ENCODE measurements at regions not wholly inside any gene's neighbourhood (a gene's known extent, or its start where the extent isn't known, plus 50 kb on each side); places are given as distances from the start of the nearest gene placed in this dataset.

DNA sequence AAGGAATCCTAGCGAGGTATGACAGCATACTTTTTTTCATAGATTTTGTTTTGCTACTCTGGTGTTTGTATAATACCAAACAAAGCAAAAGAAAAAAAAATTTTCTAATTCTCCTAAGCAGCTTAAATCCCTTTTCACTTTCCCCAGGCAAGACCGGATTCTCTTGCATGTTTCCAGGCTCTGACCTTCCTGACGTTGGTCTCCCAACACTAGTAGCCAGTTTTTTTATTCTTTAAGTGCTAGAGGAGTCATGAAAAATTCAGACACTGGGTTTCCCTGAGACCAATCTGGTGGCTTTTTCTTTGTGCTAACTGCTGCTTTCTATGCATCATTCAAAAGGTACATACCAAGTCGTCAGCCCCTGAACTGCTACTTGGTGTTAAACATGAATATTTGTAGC, 111.4 kb downstream of the ZNF326 start:
- in situ Hi-C loops (cut with MboI; ENCODE audit: low sequenced_read_pairs, unreplicated experiment), result no loop called here
- DNase-seq (ENCODE audit: low spot score), result no peak
- TF ChIP-seq, protein P1, sequence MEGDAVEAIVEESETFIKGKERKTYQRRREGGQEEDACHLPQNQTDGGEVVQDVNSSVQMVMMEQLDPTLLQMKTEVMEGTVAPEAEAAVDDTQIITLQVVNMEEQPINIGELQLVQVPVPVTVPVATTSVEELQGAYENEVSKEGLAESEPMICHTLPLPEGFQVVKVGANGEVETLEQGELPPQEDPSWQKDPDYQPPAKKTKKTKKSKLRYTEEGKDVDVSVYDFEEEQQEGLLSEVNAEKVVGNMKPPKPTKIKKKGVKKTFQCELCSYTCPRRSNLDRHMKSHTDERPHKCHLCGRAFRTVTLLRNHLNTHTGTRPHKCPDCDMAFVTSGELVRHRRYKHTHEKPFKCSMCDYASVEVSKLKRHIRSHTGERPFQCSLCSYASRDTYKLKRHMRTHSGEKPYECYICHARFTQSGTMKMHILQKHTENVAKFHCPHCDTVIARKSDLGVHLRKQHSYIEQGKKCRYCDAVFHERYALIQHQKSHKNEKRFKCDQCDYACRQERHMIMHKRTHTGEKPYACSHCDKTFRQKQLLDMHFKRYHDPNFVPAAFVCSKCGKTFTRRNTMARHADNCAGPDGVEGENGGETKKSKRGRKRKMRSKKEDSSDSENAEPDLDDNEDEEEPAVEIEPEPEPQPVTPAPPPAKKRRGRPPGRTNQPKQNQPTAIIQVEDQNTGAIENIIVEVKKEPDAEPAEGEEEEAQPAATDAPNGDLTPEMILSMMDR (IDR thresholded peaks at IDR 0.05; ENCODE audit: borderline replicate concordance, control extremely low read depth, extremely low read depth, insufficient read depth, missing control alignments), result no peak

DNA sequence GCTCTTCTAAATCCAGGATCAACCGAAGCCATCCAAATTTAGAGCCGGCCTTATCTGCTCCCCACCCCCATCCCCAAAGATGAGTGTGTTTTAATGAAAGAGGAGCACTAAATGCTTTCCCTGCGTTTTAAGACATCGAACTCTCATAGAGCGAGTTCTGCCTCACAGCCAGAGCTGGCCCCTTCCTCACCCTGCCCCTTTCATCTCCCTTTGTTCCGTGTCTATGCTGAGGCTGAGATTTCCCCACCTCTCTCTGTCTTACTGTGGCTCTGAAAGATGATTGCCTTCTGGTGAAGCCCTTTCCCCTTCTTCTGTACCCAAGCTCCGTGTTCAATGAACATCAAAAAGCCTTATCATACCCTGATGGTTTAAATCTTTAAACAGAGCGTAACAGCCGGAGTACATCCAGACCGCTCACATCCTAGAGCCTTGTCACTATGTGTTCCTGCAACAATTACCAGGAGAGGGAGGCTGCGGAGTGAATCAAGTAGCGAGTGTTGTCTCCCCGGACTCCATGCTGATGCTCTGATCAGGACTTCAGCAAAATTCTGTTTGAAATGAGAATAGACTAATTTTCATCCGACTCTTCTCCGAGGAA, 110.1 kb downstream of the ZNF326 start:
- in situ Hi-C loops (cut with MboI; ENCODE audit: low sequenced_read_pairs, unreplicated experiment), result no loop called here
- TF ChIP-seq, protein P1 (IDR thresholded peaks at IDR 0.05; ENCODE audit: borderline replicate concordance, control extremely low read depth, extremely low read depth, insufficient read depth, missing control alignments), result no peak
- no peak for DNase-seq (ENCODE audit: low spot score)

DNA sequence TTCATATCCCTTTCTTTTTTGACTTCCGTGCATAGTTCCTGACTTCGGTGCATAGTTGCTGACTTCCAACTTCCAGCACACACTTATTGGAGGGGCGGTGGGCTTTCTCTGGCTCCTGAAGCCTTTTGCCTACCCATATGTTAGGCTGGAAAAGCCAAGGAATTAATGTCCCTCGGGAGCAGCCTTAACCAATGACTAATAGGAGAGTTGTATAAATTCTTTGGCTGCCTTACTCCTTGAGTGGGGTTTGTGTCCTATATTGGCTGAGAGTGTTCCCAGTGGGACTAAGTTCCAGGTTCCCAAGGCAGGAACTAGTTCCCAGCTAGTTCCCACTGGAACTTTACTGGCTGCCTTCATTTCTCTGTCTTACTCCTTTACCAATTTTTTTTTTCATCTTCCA, 105.7 kb downstream of the ZNF326 start:
- DNase-seq (ENCODE audit: low spot score), result no peak
- in situ Hi-C loops (cut with MboI; ENCODE audit: low sequenced_read_pairs, unreplicated experiment), result no loop called here
- TF ChIP-seq, protein P1 (IDR thresholded peaks at IDR 0.05; ENCODE audit: borderline replicate concordance, control extremely low read depth, extremely low read depth, insufficient read depth, missing control alignments), result no peak

DNA sequence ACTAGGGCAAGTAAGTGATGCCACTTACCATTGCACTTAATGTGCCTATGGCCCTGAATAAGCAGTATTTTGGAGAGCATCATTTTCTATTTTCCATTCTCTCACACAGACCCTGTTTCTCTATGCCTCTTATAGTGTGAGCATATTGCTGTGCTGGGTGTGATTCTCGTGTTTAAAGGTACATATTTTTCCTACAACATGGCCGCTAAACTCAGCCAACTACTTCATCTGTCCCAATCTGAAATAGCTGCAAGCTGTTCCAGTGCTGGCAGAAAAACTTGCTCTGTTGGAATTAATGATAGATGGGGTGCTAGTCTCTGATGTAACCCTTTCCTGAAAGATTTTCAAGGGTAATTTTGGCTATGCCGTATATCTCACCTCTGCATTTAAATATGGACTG, 97.5 kb downstream of the ZNF326 start:
- no peak for DNase-seq (ENCODE audit: low spot score)
- in situ Hi-C loops (cut with MboI; ENCODE audit: low sequenced_read_pairs, unreplicated experiment), result no loop called here
- TF ChIP-seq, protein P1 (IDR thresholded peaks at IDR 0.05; ENCODE audit: borderline replicate concordance, control extremely low read depth, extremely low read depth, insufficient read depth, missing control alignments), result no peak

All from GM13976 (cell line).